ENCODE measurements at regions not wholly inside any gene's neighbourhood (a gene's known extent, or its start where the extent isn't known, plus 50 kb on each side); places are given as distances from the start of the nearest gene placed in this dataset.

DNA sequence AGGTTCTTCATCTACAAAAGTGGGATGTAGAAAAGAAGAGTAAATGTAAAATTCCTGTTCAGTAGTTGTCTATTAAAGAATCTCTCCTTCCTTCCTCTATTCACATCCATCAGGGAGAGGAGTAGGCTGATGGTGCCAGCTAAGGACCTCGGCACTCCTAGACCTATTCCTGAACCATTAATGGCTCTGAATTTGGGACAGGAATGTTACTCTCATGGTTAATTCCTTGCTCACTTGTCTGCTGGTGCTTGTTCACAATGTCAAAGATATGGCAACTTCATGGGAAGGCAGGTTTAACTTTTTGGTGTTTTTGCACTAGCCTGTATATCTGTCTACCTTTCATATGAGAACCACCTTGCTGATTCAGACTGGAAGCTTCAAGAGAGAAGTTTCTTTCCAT is 206.6 kb downstream of the DAD1 start:
- Histone ChIP-seq H3K4me1 (ENCODE audit: control insufficient read depth, insufficient read depth, low read length) (peaks cover 6% of the 10 kb centered on the region), H3K23ac (ENCODE audit: low read depth, low read length) (no peak overlapping the region), H2BK15ac (ENCODE audit: low read depth, low read length) (no peak overlapping the region), H3K56ac (ENCODE audit: extremely low read depth, insufficient read depth, low read length) (no peak overlapping the region), H4K5ac (ENCODE audit: low read depth, low read length) (no peak overlapping the region), H3K27ac (ENCODE audit: insufficient read depth, low read length) (no peak overlapping the region), H3K9ac (ENCODE audit: low read depth, low read length) (no peak overlapping the region), H3K27me3 (ENCODE audit: control insufficient read depth, insufficient read depth, low read length) (peaks cover 12% of the 10 kb centered on the region), H4K91ac (ENCODE audit: insufficient read depth, low read depth, low read length) (no peak overlapping the region), H3K14ac (replicated peaks; ENCODE audit: low read depth, low read length) (no peak overlapping the region), H2AK9ac (replicated peaks; ENCODE audit: low read depth, low read length, poor library complexity) (no peak overlapping the region), H2AK5ac (ENCODE audit: low read depth, low read length) (no peak overlapping the region), H2AFZ (replicated peaks; ENCODE audit: low read length, poor library complexity) (no peak overlapping the region), H2BK20ac (ENCODE audit: low read depth, low read length) (no peak overlapping the region), H3K36me3 (ENCODE audit: control insufficient read depth, insufficient read depth, low read length) (no peaks in the 10 kb centered on the region), H2BK5ac (ENCODE audit: low read depth, low read length, poor library complexity, severe bottlenecking) (no peak overlapping the region), H3K4ac (ENCODE audit: low read depth, low read length) (no peak overlapping the region), H4K20me1 (ENCODE audit: insufficient read depth, low read length) (no peaks in the 10 kb centered on the region), H3K4me2 (ENCODE audit: low read depth, low read length) (no peak overlapping the region), H3K79me1 (ENCODE audit: low read depth in 1 of 2, low read length in 2 of 2) (no peaks in the 10 kb centered on the region), H4K8ac (ENCODE audit: low read depth in 2 of 2, low read length in 2 of 2) (no peak overlapping the region), H2BK120ac (ENCODE audit: low read depth, low read length) (no peak overlapping the region), H3K9me1 (ENCODE audit: insufficient read depth, low read length) (no peaks in the 10 kb centered on the region), H3K9me3 (ENCODE audit: control insufficient read depth, insufficient read depth, low read length) (no peaks in the 10 kb centered on the region), H3K4me3 (ENCODE audit: insufficient read depth, low read depth, low read length) (no peak overlapping the region), H3K18ac (ENCODE audit: low read depth, low read length) (no peak overlapping the region)
- ChIA-PET POLR2A (ENCODE audit: unreplicated experiment) (no interaction called here), CTCF (interaction anchor here (0.8 kb wide), 2 partner anchors 90 to 269 kb away, joined by 3 read pairs; no protein-coding TSS in a partner anchor)
- no CpG with 5 or more reads among the region's 1 CpG for WGBS, 2 experiments (ENCODE audit: extremely low coverage in 2 of 2, insufficient read length in 1 of 2)
- TF ChIP-seq, protein P1, sequence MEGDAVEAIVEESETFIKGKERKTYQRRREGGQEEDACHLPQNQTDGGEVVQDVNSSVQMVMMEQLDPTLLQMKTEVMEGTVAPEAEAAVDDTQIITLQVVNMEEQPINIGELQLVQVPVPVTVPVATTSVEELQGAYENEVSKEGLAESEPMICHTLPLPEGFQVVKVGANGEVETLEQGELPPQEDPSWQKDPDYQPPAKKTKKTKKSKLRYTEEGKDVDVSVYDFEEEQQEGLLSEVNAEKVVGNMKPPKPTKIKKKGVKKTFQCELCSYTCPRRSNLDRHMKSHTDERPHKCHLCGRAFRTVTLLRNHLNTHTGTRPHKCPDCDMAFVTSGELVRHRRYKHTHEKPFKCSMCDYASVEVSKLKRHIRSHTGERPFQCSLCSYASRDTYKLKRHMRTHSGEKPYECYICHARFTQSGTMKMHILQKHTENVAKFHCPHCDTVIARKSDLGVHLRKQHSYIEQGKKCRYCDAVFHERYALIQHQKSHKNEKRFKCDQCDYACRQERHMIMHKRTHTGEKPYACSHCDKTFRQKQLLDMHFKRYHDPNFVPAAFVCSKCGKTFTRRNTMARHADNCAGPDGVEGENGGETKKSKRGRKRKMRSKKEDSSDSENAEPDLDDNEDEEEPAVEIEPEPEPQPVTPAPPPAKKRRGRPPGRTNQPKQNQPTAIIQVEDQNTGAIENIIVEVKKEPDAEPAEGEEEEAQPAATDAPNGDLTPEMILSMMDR (conservative IDR thresholded peaks at IDR 0.05; ENCODE audit: low read depth, low read length): no peak
- no peak for TF ChIP-seq NFE2L2 (IDR thresholded peaks at IDR 0.05; ENCODE audit: low read depth, low read length)
- intact Hi-C loops (cut with micrococcal nuclease) (loop anchor here (10.0 kb wide), 1 partner anchor 512 kb away; no protein-coding TSS in a partner anchor), in situ Hi-C loops (cut with MboI; ENCODE audit: low sequenced_read_pairs) (loop anchor here (25.0 kb wide), 1 partner anchor 480 kb away; the partner anchor contains the start of gene LRP10), dilution Hi-C loops (cut with HindIII; ENCODE audit: low sequenced_read_pairs, unreplicated experiment) (no loop called here)
- no TSS peak for BruUV-seq (replicated peaks)
- ATAC-seq (ENCODE audit: low read depth): no peak
- no peak for DNase-seq

All from IMR-90 (cell line).